ENCODE measurements at regions not wholly inside any gene's neighbourhood (a gene's known extent, or its start where the extent isn't known, plus 50 kb on each side); places are given as distances from the start of the nearest gene placed in this dataset.

DNA sequence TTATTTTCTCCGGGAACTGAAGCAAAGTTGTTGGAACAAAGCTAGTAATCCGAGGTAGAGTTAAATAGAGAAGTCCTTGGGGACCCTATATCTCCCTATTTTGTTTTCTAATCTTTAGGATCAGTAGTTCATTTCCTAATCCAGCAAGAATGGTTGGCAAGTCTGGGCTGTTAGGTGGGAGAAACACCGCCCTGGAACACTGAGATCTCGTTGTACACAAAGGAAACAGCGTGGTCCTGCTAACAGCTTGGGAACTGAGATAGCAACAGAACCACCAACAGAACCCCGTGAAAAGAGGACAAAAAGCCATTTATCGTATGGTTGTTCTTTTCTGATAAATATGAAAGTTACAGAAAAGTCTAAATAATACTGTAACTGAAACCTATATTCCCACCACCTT is 121.9 kb upstream of the CDC42BPA start:
- DNase-seq, result peak in 2 of 3 donors; percentile 39 to 57
- peaks cover 0 to 3% (median 0%) of the 10 kb centered on the region in 5 experiments for H3K27me3 ChIP-seq (replicated peaks in 2 of 5; ENCODE audit: control insufficient read depth in 4 of 5, insufficient read depth in 5 of 5, low read length in 4 of 5)
- ChIA-PET POLR2A (interaction anchor here (0.9 to 1.0 kb wide), 2 partner anchors 13 to 816 kb away, joined by 3 read pairs; no protein-coding TSS in a partner anchor), CTCF (interaction anchor here (0.7 to 2.8 kb wide), 14 partner anchors 8 to 814 kb away, joined by 3 to 16 read pairs (median 4); no protein-coding TSS in a partner anchor)
- no peaks in the 10 kb centered on the region for H3K9me3 ChIP-seq (ENCODE audit: control extremely low read depth in 1 of 5, control insufficient read depth in 4 of 5, insufficient read depth in 2 of 5, low read depth in 1 of 5, low read length in 4 of 5)
- peaks cover 0 to 14% (median 5%) of the 10 kb centered on the region in 4 experiments for H3K4me1 ChIP-seq (ENCODE audit: control extremely low read depth in 1 of 4, control insufficient read depth in 4 of 4, insufficient read depth in 4 of 4, low read length in 3 of 4)
- H3K27ac ChIP-seq (ENCODE audit: insufficient read depth in 1 of 2, low read depth in 1 of 2, low read length in 2 of 2, poor library complexity in 1 of 2, severe bottlenecking in 2 of 2), result no peak overlapping the region
- H3K4me3 ChIP-seq (ENCODE audit: control insufficient read depth in 1 of 7, extremely low read depth in 1 of 7, insufficient read depth in 4 of 7, low read depth in 2 of 7, low read length in 6 of 7), result peak overlapping the region in 1 of 7 experiments; percentile 44
- H3K36me3 ChIP-seq (ENCODE audit: control insufficient read depth in 4 of 4, insufficient read depth in 4 of 4, low read length in 3 of 4), result no peaks in the 10 kb centered on the region
- 25% methylated on average over 2 of the region's 7 CpGs for WGBS (ENCODE audit: insufficient coverage)

DNA sequence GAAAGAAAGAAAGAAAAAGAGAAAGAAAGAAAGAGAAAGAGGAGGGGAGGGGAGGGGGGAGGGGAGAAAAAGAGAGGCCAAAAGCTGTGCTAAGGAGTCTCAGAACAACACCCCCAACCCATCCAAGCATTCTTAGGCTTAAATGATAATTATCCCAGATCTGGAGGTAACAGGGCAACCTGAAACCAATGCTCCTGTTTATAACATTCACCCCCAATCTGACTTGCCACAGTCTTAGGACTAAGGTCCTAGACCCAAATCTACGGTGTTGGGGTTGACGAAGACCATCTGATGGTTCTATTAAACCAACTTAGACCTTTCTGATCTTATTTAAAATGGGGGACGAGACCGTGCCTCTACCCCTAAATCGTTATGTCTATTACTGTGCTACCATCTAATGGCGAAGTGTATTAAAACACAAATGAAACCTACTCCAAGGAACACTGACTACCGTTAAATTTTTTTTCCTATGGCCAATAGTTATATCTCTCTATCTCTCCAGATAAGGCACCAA is 119.3 kb upstream of the CDC42BPA start:
- DNase-seq, result peak; percentile 77 to 88 (median 86)
- H3K4me3 ChIP-seq (ENCODE audit: control insufficient read depth in 1 of 7, extremely low read depth in 1 of 7, insufficient read depth in 4 of 7, low read depth in 2 of 7, low read length in 6 of 7), result peak overlapping the region in 6 of 7 experiments; percentile 19 to 81 (median 58)
- ChIA-PET POLR2A (interaction anchor here (1.0 kb wide), 1 partner anchor 499 kb away, joined by 3 read pairs; no protein-coding TSS in a partner anchor), CTCF (interaction anchor here (0.9 to 2.8 kb wide), 8 partner anchors 9 to 525 kb away, joined by 3 to 16 read pairs (median 4); no protein-coding TSS in a partner anchor)
- no peaks in the 10 kb centered on the region for H3K9me3 ChIP-seq (ENCODE audit: control extremely low read depth in 1 of 5, control insufficient read depth in 4 of 5, insufficient read depth in 2 of 5, low read depth in 1 of 5, low read length in 4 of 5)
- H3K4me1 ChIP-seq (ENCODE audit: control extremely low read depth in 1 of 4, control insufficient read depth in 4 of 4, insufficient read depth in 4 of 4, low read length in 3 of 4), result peaks cover 0 to 14% (median 8%) of the 10 kb centered on the region in 4 experiments
- no peak overlapping the region for H3K27ac ChIP-seq (ENCODE audit: insufficient read depth in 1 of 2, low read depth in 1 of 2, low read length in 2 of 2, poor library complexity in 1 of 2, severe bottlenecking in 2 of 2)
- WGBS (ENCODE audit: insufficient coverage), result 0% methylated on average over 4 of the region's 7 CpGs
- no peaks in the 10 kb centered on the region for H3K36me3 ChIP-seq (ENCODE audit: control insufficient read depth in 4 of 4, insufficient read depth in 4 of 4, low read length in 3 of 4)
- peaks cover 0 to 3% (median 0%) of the 10 kb centered on the region in 5 experiments for H3K27me3 ChIP-seq (replicated peaks in 2 of 5; ENCODE audit: control insufficient read depth in 4 of 5, insufficient read depth in 5 of 5, low read length in 4 of 5)

GRCh38 chr1:227434808-227435444 is 116.6 kb upstream of the CDC42BPA start:
- H3K4me1 ChIP-seq (ENCODE audit: control extremely low read depth in 1 of 4, control insufficient read depth in 4 of 4, insufficient read depth in 4 of 4, low read length in 3 of 4), result peaks cover 2 to 17% (median 8%) of the 10 kb centered on the region in 4 experiments
- DNase-seq, result no peak
- no peak overlapping the region for H3K27ac ChIP-seq (ENCODE audit: insufficient read depth in 1 of 2, low read depth in 1 of 2, low read length in 2 of 2, poor library complexity in 1 of 2, severe bottlenecking in 2 of 2)
- 100% methylated on average over 2 of the region's 3 CpGs for WGBS (ENCODE audit: insufficient coverage)
- H3K27me3 ChIP-seq (replicated peaks in 2 of 5; ENCODE audit: control insufficient read depth in 4 of 5, insufficient read depth in 5 of 5, low read length in 4 of 5), result peaks cover 0 to 2% (median 0%) of the 10 kb centered on the region in 5 experiments
- ChIA-PET CTCF (interaction anchor here (0.6 to 0.9 kb wide), 5 partner anchors 16 to 1034 kb away, joined by 3 read pairs; no protein-coding TSS in a partner anchor), POLR2A (interaction anchor here (0.6 kb wide), 1 partner anchor 74 kb away, joined by 4 read pairs; no protein-coding TSS in a partner anchor)
- no peaks in the 10 kb centered on the region for H3K36me3 ChIP-seq (ENCODE audit: control insufficient read depth in 4 of 4, insufficient read depth in 4 of 4, low read length in 3 of 4)
- no peaks in the 10 kb centered on the region for H3K9me3 ChIP-seq (ENCODE audit: control extremely low read depth in 1 of 5, control insufficient read depth in 4 of 5, insufficient read depth in 2 of 5, low read depth in 1 of 5, low read length in 4 of 5)
- no peak overlapping the region for H3K4me3 ChIP-seq (ENCODE audit: control insufficient read depth in 1 of 7, extremely low read depth in 1 of 7, insufficient read depth in 4 of 7, low read depth in 2 of 7, low read length in 6 of 7)

- ChIA-PET CTCF (no interaction called here), POLR2A (interaction anchor here (0.6 kb wide), 2 partner anchors 193 to 460 kb away, joined by 3 to 5 read pairs; no protein-coding TSS in a partner anchor)
- Histone ChIP-seq H3K27me3 (replicated peaks in 2 of 5; ENCODE audit: control insufficient read depth in 4 of 5, insufficient read depth in 5 of 5, low read length in 4 of 5) (no peaks in the 10 kb centered on the region), H3K4me1 (ENCODE audit: control extremely low read depth in 1 of 4, control insufficient read depth in 4 of 4, insufficient read depth in 4 of 4, low read length in 3 of 4) (peaks cover 2 to 26% (median 15%) of the 10 kb centered on the region in 4 experiments), H3K9me3 (ENCODE audit: control extremely low read depth in 1 of 5, control insufficient read depth in 4 of 5, insufficient read depth in 2 of 5, low read depth in 1 of 5, low read length in 4 of 5) (no peaks in the 10 kb centered on the region), H3K27ac (ENCODE audit: insufficient read depth in 1 of 2, low read depth in 1 of 2, low read length in 2 of 2, poor library complexity in 1 of 2, severe bottlenecking in 2 of 2) (no peak overlapping the region), H3K36me3 (ENCODE audit: control insufficient read depth in 4 of 4, insufficient read depth in 4 of 4, low read length in 3 of 4) (no peaks in the 10 kb centered on the region), H3K4me3 (ENCODE audit: control insufficient read depth in 1 of 7, extremely low read depth in 1 of 7, insufficient read depth in 4 of 7, low read depth in 2 of 7, low read length in 6 of 7) (no peak overlapping the region)
- DNase-seq, result no peak
- WGBS (ENCODE audit: insufficient coverage), result 83% methylated on average over 5 of the region's 8 CpGs
Observed at GRCh38 chr1:227433663-227434341, 115.5 kb upstream of the CDC42BPA start.

DNA sequence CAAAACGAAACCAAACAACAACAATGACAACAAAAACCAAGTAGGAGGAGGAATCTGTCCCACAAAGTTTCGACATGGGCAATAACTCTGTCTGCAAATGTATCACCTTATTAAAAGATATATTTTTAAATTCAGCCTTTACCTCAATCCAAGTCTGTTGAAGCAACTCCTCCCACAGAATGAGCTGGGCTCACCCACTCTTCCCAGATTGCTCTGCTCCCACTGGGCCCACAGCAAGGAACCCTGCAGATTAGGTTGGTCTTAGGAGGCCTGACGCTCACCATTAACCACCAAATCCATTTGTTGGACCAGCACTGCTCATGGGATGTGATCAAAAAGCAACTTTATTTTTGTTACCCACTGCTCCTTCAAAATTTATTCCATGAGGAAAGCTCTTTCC is 114.7 kb upstream of the CDC42BPA start:
- CTCF ChIA-PET, result no interaction called here
- WGBS (ENCODE audit: insufficient coverage), result 86% methylated on average over 2 of the region's 3 CpGs
- Histone ChIP-seq H3K36me3 (ENCODE audit: control insufficient read depth in 4 of 4, insufficient read depth in 4 of 4, low read length in 3 of 4) (no peaks in the 10 kb centered on the region), H3K27ac (ENCODE audit: insufficient read depth in 1 of 2, low read depth in 1 of 2, low read length in 2 of 2, poor library complexity in 1 of 2, severe bottlenecking in 2 of 2) (no peak overlapping the region), H3K9me3 (ENCODE audit: control extremely low read depth in 1 of 5, control insufficient read depth in 4 of 5, insufficient read depth in 2 of 5, low read depth in 1 of 5, low read length in 4 of 5) (no peaks in the 10 kb centered on the region), H3K4me3 (ENCODE audit: control insufficient read depth in 1 of 7, extremely low read depth in 1 of 7, insufficient read depth in 4 of 7, low read depth in 2 of 7, low read length in 6 of 7) (no peak overlapping the region), H3K27me3 (replicated peaks in 2 of 5; ENCODE audit: control insufficient read depth in 4 of 5, insufficient read depth in 5 of 5, low read length in 4 of 5) (no peaks in the 10 kb centered on the region), H3K4me1 (ENCODE audit: control extremely low read depth in 1 of 4, control insufficient read depth in 4 of 4, insufficient read depth in 4 of 4, low read length in 3 of 4) (peaks cover 2 to 33% (median 19%) of the 10 kb centered on the region in 4 experiments)
- DNase-seq, result no peak
- POLR2A ChIA-PET, result no interaction called here

DNA sequence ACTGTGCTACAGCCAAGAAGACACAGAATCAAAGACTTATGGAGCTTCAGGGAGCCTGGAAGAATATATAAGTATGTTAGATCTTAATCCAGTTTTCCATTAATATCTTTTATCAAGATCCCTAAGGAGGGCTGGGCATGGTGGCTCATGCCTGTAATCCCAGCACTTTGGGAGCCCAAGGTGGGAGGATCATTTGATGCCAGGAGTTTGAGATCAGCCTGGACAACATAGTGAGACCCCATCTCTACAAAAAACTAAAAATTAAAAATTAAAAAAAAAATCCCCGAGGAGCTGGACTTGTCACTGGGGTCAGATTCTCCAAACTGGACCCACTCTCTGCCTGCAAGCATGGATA is 113.9 kb upstream of the CDC42BPA start:
- Histone ChIP-seq H3K9me3 (ENCODE audit: control extremely low read depth in 1 of 5, control insufficient read depth in 4 of 5, insufficient read depth in 2 of 5, low read depth in 1 of 5, low read length in 4 of 5) (no peaks in the 10 kb centered on the region), H3K4me3 (ENCODE audit: control insufficient read depth in 1 of 7, extremely low read depth in 1 of 7, insufficient read depth in 4 of 7, low read depth in 2 of 7, low read length in 6 of 7) (no peak overlapping the region), H3K4me1 (ENCODE audit: control extremely low read depth in 1 of 4, control insufficient read depth in 4 of 4, insufficient read depth in 4 of 4, low read length in 3 of 4) (peaks cover 0 to 33% (median 18%) of the 10 kb centered on the region in 4 experiments), H3K36me3 (ENCODE audit: control insufficient read depth in 4 of 4, insufficient read depth in 4 of 4, low read length in 3 of 4) (no peaks in the 10 kb centered on the region), H3K27ac (ENCODE audit: insufficient read depth in 1 of 2, low read depth in 1 of 2, low read length in 2 of 2, poor library complexity in 1 of 2, severe bottlenecking in 2 of 2) (no peak overlapping the region), H3K27me3 (replicated peaks in 2 of 5; ENCODE audit: control insufficient read depth in 4 of 5, insufficient read depth in 5 of 5, low read length in 4 of 5) (no peaks in the 10 kb centered on the region)
- no CpG with 5 or more reads among the region's 1 CpG for WGBS (ENCODE audit: insufficient coverage)
- no peak for DNase-seq
- CTCF ChIA-PET, result interaction anchor here (1.5 kb wide), 1 partner anchor 8 kb away, joined by 7 read pairs; no protein-coding TSS in a partner anchor
- POLR2A ChIA-PET, result no interaction called here
